Fibroblast of lung (primary cell): ENCODE measurements at regions not wholly inside any gene's neighbourhood (a gene's known extent, or its start where the extent isn't known, plus 50 kb on each side); places are given as distances from the start of the nearest gene placed in this dataset.
"Not testable (repeated sequence)": the region's sequence is repeated elsewhere in the genome, so short reads cannot be mapped to it uniquely, and the experiment has no call there.

Source experiments
- DNase-seq, 2 donors: peaks; one replicate each; pipeline versions ENCODE4 v3.0.0 to v3.0.0-alpha.2; 2010; ENCODE audit warnings: low read depth in 2 of 2
- H2AFZ ChIP-seq: 2 replicates; pipeline ENCODE4 v1.5.1; 2012; ENCODE audit warnings: low read length, control low read depth, inconsistent platforms
- H3K27ac ChIP-seq: 2 replicates; pipeline ENCODE4 v1.5.1; 2011; ENCODE audit warnings: low read length, control low read depth; ENCODE audit not compliant: insufficient read depth
- H3K27me3 ChIP-seq: 2 replicates; pipeline ENCODE4 v1.5.1; 2011; ENCODE audit warnings: mild to moderate bottlenecking, low read length; ENCODE audit not compliant: control insufficient read depth, insufficient read depth
- H3K36me3 ChIP-seq: 2 replicates; pipeline ENCODE4 v1.5.1; 2011; ENCODE audit warnings: low read length; ENCODE audit not compliant: control insufficient read depth, insufficient read depth
- H3K4me1 ChIP-seq: 2 replicates; pipeline ENCODE4 v1.5.1; 2011; ENCODE audit warnings: low read length; ENCODE audit not compliant: control insufficient read depth, insufficient read depth; ENCODE audit errors: extremely low read depth
- H3K4me2 ChIP-seq: 2 replicates; pipeline ENCODE4 v1.5.1; 2011; ENCODE audit warnings: low read length, control low read depth; ENCODE audit not compliant: insufficient read depth; ENCODE audit errors: extremely low read depth
- H3K4me3 ChIP-seq, 4 experiments: fragments of 200-600 bp in 1 of 4; sonication (generic) in 1 of 4; replicated peaks in 1 of 4; 2 replicates each; pipeline ENCODE4 v1.5.1; 2011 to 2016; ENCODE audit warnings: low read length in 4 of 4, low read depth in 3 of 4, mild to moderate bottlenecking in 3 of 4, control low read depth in 2 of 4, inconsistent platforms in 1 of 4, mixed read lengths in 1 of 4; ENCODE audit not compliant: insufficient read depth in 1 of 4; ENCODE audit errors: control extremely low read depth in 1 of 4
- H3K79me2 ChIP-seq: 2 replicates; pipeline ENCODE4 v1.5.1; 2012; ENCODE audit warnings: mild to moderate bottlenecking, low read length, inconsistent platforms; ENCODE audit not compliant: control insufficient read depth, insufficient read depth
- H3K9ac ChIP-seq: 2 replicates; pipeline ENCODE4 v1.5.1; 2011; ENCODE audit warnings: mild to moderate bottlenecking, low read length, control low read depth; ENCODE audit not compliant: insufficient read depth
- H3K9me3 ChIP-seq: 2 replicates; pipeline ENCODE4 v1.5.1; 2012; ENCODE audit warnings: low read depth, low read length; ENCODE audit not compliant: control insufficient read depth, insufficient read depth
- H4K20me1 ChIP-seq: 2 replicates; pipeline ENCODE4 v1.5.1; 2011; ENCODE audit warnings: low read length; ENCODE audit not compliant: control insufficient read depth, insufficient read depth; ENCODE audit errors: extremely low read depth
- EZH2 ChIP-seq: IDR thresholded peaks from 2 replicates; pipeline ENCODE4 v1.5.1; 2012; ENCODE audit warnings: low read length, control low read depth, mild to moderate bottlenecking; ENCODE audit errors: missing control alignments
- TF ChIP-seq, protein P1 (sequence below), 2 donors: IDR thresholded peaks in 1 of 2; conservative IDR thresholded peaks in 1 of 2; 1 replicate in 1 of 2; 2 replicates in 1 of 2; pipeline ENCODE4 v1.5.1; 2011 to 2012; ENCODE audit warnings: low read length in 2 of 2, control low read depth in 1 of 2, inconsistent platforms in 1 of 2, low read depth in 1 of 2, mild to moderate bottlenecking in 1 of 2

DNA sequence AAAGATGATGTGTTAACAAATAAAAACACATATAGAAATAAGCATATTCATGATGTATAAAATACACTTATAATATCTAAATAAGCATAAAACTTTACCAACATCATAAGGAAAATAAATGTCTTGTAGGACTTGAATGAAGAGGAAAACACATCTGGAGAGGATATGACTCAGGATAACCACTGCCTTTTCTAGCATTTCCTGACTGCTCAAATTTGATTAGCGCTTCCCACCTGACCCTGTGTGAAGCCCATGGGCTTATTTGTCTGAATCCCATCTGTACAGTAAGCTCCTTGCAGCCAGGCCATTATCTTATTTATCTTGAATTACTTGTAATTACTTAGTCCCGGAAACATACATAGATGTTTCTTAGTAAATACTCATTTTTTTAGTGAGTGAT is 608.6 kb downstream of the COL12A1 start:
- Histone ChIP-seq H3K9me3 (no peaks in the 10 kb centered on the region), H2AFZ (no peak overlapping the region), H3K27ac (no peak overlapping the region), H3K4me1 (no peaks in the 10 kb centered on the region), H3K4me2 (no peak overlapping the region), H3K27me3 (no peaks in the 10 kb centered on the region), H3K79me2 (no peaks in the 10 kb centered on the region), H4K20me1 (no peaks in the 10 kb centered on the region), H3K4me3 (no peak overlapping the region), H3K9ac (no peak overlapping the region), H3K36me3 (no peaks in the 10 kb centered on the region)
- peak; percentile 39 to 73 for DNase-seq
- TF ChIP-seq EZH2, result no peak
- TF ChIP-seq, protein P1, sequence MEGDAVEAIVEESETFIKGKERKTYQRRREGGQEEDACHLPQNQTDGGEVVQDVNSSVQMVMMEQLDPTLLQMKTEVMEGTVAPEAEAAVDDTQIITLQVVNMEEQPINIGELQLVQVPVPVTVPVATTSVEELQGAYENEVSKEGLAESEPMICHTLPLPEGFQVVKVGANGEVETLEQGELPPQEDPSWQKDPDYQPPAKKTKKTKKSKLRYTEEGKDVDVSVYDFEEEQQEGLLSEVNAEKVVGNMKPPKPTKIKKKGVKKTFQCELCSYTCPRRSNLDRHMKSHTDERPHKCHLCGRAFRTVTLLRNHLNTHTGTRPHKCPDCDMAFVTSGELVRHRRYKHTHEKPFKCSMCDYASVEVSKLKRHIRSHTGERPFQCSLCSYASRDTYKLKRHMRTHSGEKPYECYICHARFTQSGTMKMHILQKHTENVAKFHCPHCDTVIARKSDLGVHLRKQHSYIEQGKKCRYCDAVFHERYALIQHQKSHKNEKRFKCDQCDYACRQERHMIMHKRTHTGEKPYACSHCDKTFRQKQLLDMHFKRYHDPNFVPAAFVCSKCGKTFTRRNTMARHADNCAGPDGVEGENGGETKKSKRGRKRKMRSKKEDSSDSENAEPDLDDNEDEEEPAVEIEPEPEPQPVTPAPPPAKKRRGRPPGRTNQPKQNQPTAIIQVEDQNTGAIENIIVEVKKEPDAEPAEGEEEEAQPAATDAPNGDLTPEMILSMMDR (conservative IDR thresholded peaks at IDR 0.05 in 1 of 2, IDR thresholded peaks at IDR 0.05 in 1 of 2; ENCODE audit: low read depth in 1 of 2, low read length in 2 of 2), result no peak

DNA sequence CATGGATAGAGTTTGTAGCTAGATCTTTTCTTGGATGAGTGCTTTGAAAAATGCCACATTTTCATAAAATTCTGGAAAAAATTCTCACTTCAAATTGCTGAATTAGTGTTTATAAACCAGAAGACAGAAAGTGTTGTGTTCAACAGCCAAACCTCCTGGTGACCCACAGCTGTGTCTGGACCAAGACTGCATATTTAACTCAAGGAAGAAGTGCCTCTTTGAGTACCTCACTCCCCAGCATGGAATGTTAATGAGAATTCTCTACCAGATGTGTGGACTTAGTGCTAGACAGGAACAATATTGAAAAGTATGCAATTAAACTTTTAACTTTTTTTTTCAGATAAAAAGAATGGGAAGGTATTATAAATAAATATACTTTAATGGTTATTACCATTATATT is 609.3 kb downstream of the COL12A1 start:
- Histone ChIP-seq H2AFZ (no peak overlapping the region), H3K27ac (no peak overlapping the region), H3K27me3 (no peaks in the 10 kb centered on the region), H3K79me2 (no peaks in the 10 kb centered on the region), H3K9me3 (no peaks in the 10 kb centered on the region), H3K4me2 (no peak overlapping the region), H3K9ac (no peak overlapping the region), H4K20me1 (no peaks in the 10 kb centered on the region), H3K36me3 (no peaks in the 10 kb centered on the region), H3K4me1 (no peaks in the 10 kb centered on the region), H3K4me3 (no peak overlapping the region)
- TF ChIP-seq, protein P1 (conservative IDR thresholded peaks at IDR 0.05 in 1 of 2, IDR thresholded peaks at IDR 0.05 in 1 of 2; ENCODE audit: low read depth in 1 of 2, low read length in 2 of 2), result no peak
- no peak for TF ChIP-seq EZH2
- DNase-seq, result peak in 1 of 2 donors; percentile 67

DNA sequence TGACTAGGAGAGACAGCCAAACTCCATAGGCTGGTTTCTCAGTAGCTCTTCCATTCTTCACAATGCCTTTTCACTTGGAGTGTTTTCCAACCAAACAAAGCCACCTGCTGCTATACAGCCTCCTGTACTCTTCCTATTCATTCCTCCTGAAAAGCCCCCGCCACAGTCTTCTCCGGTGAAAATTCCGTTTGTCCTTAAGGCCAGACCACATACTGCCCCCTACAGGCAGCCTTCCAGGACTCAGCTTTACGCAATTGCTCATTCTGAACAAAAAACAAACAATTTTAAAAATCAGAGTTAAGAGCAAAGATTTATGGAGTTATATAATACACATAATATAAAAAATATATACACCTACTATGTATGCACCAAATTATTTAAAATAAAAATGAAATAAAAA is 611.5 kb downstream of the COL12A1 start:
- H4K20me1 ChIP-seq, H3K79me2 ChIP-seq, H3K9me3 ChIP-seq, H3K36me3 ChIP-seq, H3K4me2 ChIP-seq, H3K4me1 ChIP-seq, H3K9ac ChIP-seq, H3K27me3 ChIP-seq, H3K27ac ChIP-seq, H3K4me3 ChIP-seq, H2AFZ ChIP-seq, DNase-seq: not testable (repeated sequence)
